ENCODE measurements at regions not wholly inside any gene's neighbourhood (a gene's known extent, or its start where the extent isn't known, plus 50 kb on each side); places are given as distances from the start of the nearest gene placed in this dataset.

DNA sequence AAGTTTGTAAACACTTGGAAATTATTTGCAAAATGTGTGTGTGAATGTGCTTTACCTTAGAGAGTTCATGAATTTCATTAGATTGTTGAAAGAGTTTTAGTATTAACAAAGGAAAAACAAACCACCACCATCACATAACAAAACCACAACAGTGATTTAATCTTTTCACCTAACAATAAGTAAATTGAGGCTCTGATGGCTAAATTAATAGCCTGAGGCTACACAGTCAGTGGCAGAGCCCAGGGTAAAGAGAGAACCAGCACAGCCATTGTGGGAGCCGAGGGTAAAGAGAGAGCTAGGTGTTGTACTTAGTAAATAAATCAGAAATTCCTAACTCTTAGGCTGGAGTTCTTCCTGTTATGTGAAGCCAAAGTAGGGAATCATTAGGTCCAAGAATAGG is 51.2 kb upstream of the CAPRIN2 start:
- TF ChIP-seq, protein P1, sequence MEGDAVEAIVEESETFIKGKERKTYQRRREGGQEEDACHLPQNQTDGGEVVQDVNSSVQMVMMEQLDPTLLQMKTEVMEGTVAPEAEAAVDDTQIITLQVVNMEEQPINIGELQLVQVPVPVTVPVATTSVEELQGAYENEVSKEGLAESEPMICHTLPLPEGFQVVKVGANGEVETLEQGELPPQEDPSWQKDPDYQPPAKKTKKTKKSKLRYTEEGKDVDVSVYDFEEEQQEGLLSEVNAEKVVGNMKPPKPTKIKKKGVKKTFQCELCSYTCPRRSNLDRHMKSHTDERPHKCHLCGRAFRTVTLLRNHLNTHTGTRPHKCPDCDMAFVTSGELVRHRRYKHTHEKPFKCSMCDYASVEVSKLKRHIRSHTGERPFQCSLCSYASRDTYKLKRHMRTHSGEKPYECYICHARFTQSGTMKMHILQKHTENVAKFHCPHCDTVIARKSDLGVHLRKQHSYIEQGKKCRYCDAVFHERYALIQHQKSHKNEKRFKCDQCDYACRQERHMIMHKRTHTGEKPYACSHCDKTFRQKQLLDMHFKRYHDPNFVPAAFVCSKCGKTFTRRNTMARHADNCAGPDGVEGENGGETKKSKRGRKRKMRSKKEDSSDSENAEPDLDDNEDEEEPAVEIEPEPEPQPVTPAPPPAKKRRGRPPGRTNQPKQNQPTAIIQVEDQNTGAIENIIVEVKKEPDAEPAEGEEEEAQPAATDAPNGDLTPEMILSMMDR (IDR thresholded peaks at IDR 0.05), result no peak
- no peak for TF ChIP-seq POLR2A (IDR thresholded peaks at IDR 0.05)
- no peak for TF ChIP-seq POLR2AphosphoS5 (IDR thresholded peaks at IDR 0.05)
